Activated gamma-delta T cell treated with anti-CD3 and anti-CD28 coated beads, Interleukin-2, amount 50 U/mL, for 16 hours (primary cell): ENCODE measurements at regions not wholly inside any gene's neighbourhood (a gene's known extent, or its start where the extent isn't known, plus 50 kb on each side); places are given as distances from the start of the nearest gene placed in this dataset.

Source experiments
- DNase-seq: peaks from one replicate; pipeline ENCODE4 v3.0.0-alpha.2; 2020; ENCODE audit warnings: low read depth

- DNase-seq: no peak
Measured at GRCh38 chr17:77886387-77886728, 72.1 kb upstream of the TNRC6C start.

- DNase-seq: no peak
Measured at GRCh38 chr17:77887110-77887463, 71.4 kb upstream of the TNRC6C start.

GRCh38 chr17:77887464-77888241, 70.8 kb upstream of the TNRC6C start:
- DNase-seq: peak; percentile 60

- no peak for DNase-seq
Measured at GRCh38 chr17:77888242-77889134, 70.0 kb upstream of the TNRC6C start.

GRCh38 chr17:77889135-77889505, 69.4 kb upstream of the TNRC6C start:
- no peak for DNase-seq

GRCh38 chr17:77889866-77890760, 68.4 kb upstream of the TNRC6C start:
- no peak for DNase-seq

GRCh38 chr17:77890771-77891170, 67.7 kb upstream of the TNRC6C start:
- DNase-seq: no peak

GRCh38 chr17:77891602-77892001, 66.9 kb upstream of the TNRC6C start:
- no peak for DNase-seq

GRCh38 chr17:77892031-77892430, 66.5 kb upstream of the TNRC6C start:
- DNase-seq: no peak

- DNase-seq: no peak
Measured at GRCh38 chr17:77892469-77893143, 65.9 kb upstream of the TNRC6C start.

GRCh38 chr17:77893144-77894044, 65.1 kb upstream of the TNRC6C start:
- no peak for DNase-seq

- DNase-seq: no peak
Measured at GRCh38 chr17:77894126-77894956, 64.2 kb upstream of the TNRC6C start.

GRCh38 chr17:77897741-77898301, 60.7 kb upstream of the TNRC6C start:
- no peak for DNase-seq

GRCh38 chr17:77898521-77899434, 59.7 kb upstream of the TNRC6C start:
- DNase-seq: no peak

- no peak for DNase-seq
Measured at GRCh38 chr17:77899498-77899897, 59.0 kb upstream of the TNRC6C start.

- no peak for DNase-seq
Measured at GRCh38 chr17:77901481-77901880, 57.0 kb upstream of the TNRC6C start.

- no peak for DNase-seq
Measured at GRCh38 chr17:77905266-77905665, 53.2 kb upstream of the TNRC6C start.

- no peak for DNase-seq
Measured at GRCh38 chr17:77905766-77906165, 52.7 kb upstream of the TNRC6C start.
